MM.1S (cell line): ENCODE measurements at regions not wholly inside any gene's neighbourhood (a gene's known extent, or its start where the extent isn't known, plus 50 kb on each side); places are given as distances from the start of the nearest gene placed in this dataset.

ENCODE experiments used
- DNase-seq: peaks from one replicate; pipeline ENCODE4 v3.0.0-alpha.2; 2015
- H2AFZ ChIP-seq: fragments of 300-600 bp; sonication (generic); 2 replicates; pipeline ENCODE4 v1.6.0; 2016; ENCODE audit warnings: antibody characterized with exemption, low read length
- H3F3A ChIP-seq: fragments of 300-600 bp; sonication (generic); 2 replicates; pipeline ENCODE4 v1.6.1; 2016; ENCODE audit warnings: mild to moderate bottlenecking, antibody characterized with exemption, low read length, moderate library complexity, mixed read lengths; ENCODE audit not compliant: insufficient read depth
- H3K27ac ChIP-seq: fragments of 300-600 bp; sonication (generic); 2 replicates; pipeline ENCODE4 v1.5.1; 2016; ENCODE audit warnings: mild to moderate bottlenecking, low read length
- H3K27me3 ChIP-seq: fragments of 300-600 bp; sonication (generic); replicated peaks from 2 replicates; pipeline ENCODE4 v1.6.0; 2016; ENCODE audit warnings: low read length; ENCODE audit not compliant: insufficient read depth
- H3K36me3 ChIP-seq: fragments of 300-600 bp; sonication (generic); replicated peaks from 2 replicates; pipeline ENCODE4 v1.6.1; 2016; ENCODE audit warnings: mild to moderate bottlenecking, low read length, mixed read lengths; ENCODE audit not compliant: insufficient read depth
- H3K4me1 ChIP-seq: fragments of 300-600 bp; sonication (generic); 2 replicates; pipeline ENCODE4 v1.6.1; 2016; ENCODE audit warnings: low read length, mixed read lengths
- H3K4me2 ChIP-seq: fragments of 300-600 bp; sonication (generic); 2 replicates; pipeline ENCODE4 v1.6.0; 2016; ENCODE audit warnings: low read depth, low read length
- H3K4me3 ChIP-seq: fragments of 300-600 bp; sonication (generic); 2 replicates; pipeline ENCODE4 v1.5.1; 2016; ENCODE audit warnings: low read length, mixed read lengths
- H3K79me2 ChIP-seq: fragments of 300-600 bp; sonication (generic); 2 replicates; pipeline ENCODE4 v1.6.1; 2016; ENCODE audit warnings: mixed run types, low read length, mixed read lengths
- H3K9ac ChIP-seq: fragments of 300-600 bp; sonication (generic); 2 replicates; pipeline ENCODE4 v1.6.1; 2016; ENCODE audit warnings: low read length, mixed read lengths
- H3K9me2 ChIP-seq: fragments of 300-600 bp; sonication (generic); replicated peaks from 2 replicates; pipeline ENCODE4 v1.6.1; 2016; ENCODE audit warnings: mild to moderate bottlenecking, low read length, mixed read lengths; ENCODE audit not compliant: insufficient read depth
- H3K9me3 ChIP-seq: fragments of 300-600 bp; sonication (generic); replicated peaks from 2 replicates; pipeline ENCODE4 v1.6.1; 2016; ENCODE audit warnings: mild to moderate bottlenecking, low read length, mixed read lengths; ENCODE audit not compliant: insufficient read depth
- H4K20me1 ChIP-seq: fragments of 300-600 bp; sonication (generic); 2 replicates; pipeline ENCODE4 v1.6.1; 2016; ENCODE audit warnings: mild to moderate bottlenecking, low read length, moderate library complexity, mixed read lengths; ENCODE audit not compliant: insufficient read depth
- CTCF ChIP-seq: fragments of 300-600 bp; sonication (generic); IDR thresholded peaks from 2 replicates; pipeline ENCODE4 v1.5.1; 2016; ENCODE audit warnings: antibody characterized with exemption, low read length, mixed read lengths
- EZH2 ChIP-seq: fragments of 300-600 bp; sonication (generic); optimal IDR thresholded peaks from 2 replicates; pipeline ENCODE3; 2017; ENCODE audit warnings: low read depth, mild to moderate bottlenecking, antibody characterized with exemption, low read length, mixed read lengths
- EZH2phosphoT487 ChIP-seq: fragments of 300-600 bp; sonication (generic); IDR thresholded peaks from 2 replicates; pipeline ENCODE4 v1.6.1; 2018; ENCODE audit warnings: antibody characterized with exemption, low read length

GRCh38 chr6:50539447-50539846 lies 173.9 kb upstream of the TFAP2D start:
- TF ChIP-seq CTCF: no peak
- no peak for TF ChIP-seq EZH2
- TF ChIP-seq EZH2phosphoT487: no peak
- Histone ChIP-seq H3F3A (no peaks in the 10 kb centered on the region), H2AFZ (no peak overlapping the region), H3K4me1 (no peaks in the 10 kb centered on the region), H3K4me2 (no peak overlapping the region), H3K4me3 (no peak overlapping the region), H3K9me2 (no peaks in the 10 kb centered on the region), H3K9me3 (no peaks in the 10 kb centered on the region), H3K79me2 (no peaks in the 10 kb centered on the region), H3K9ac (no peak overlapping the region), H3K36me3 (no peaks in the 10 kb centered on the region), H4K20me1 (no peaks in the 10 kb centered on the region), H3K27ac (no peak overlapping the region), H3K27me3 (no peaks in the 10 kb centered on the region)
- no peak for DNase-seq

- Histone ChIP-seq H2AFZ (no peak overlapping the region), H3K4me3 (no peak overlapping the region), H3K36me3 (no peaks in the 10 kb centered on the region), H3K4me1 (no peaks in the 10 kb centered on the region), H3K27ac (no peak overlapping the region), H3K79me2 (no peaks in the 10 kb centered on the region), H3K9ac (no peak overlapping the region), H3K9me3 (no peaks in the 10 kb centered on the region), H3K27me3 (no peaks in the 10 kb centered on the region), H3F3A (no peaks in the 10 kb centered on the region), H4K20me1 (no peaks in the 10 kb centered on the region), H3K4me2 (no peak overlapping the region), H3K9me2 (no peaks in the 10 kb centered on the region)
- TF ChIP-seq EZH2: no peak
- no peak for TF ChIP-seq EZH2phosphoT487
- no peak for TF ChIP-seq CTCF
- no peak for DNase-seq
Observed at GRCh38 chr6:50541941-50542340, 171.4 kb upstream of the TFAP2D start.

GRCh38 chr6:50543666-50544065 lies 169.7 kb upstream of the TFAP2D start:
- Histone ChIP-seq H3K79me2 (no peaks in the 10 kb centered on the region), H2AFZ (no peak overlapping the region), H3K9me3 (no peaks in the 10 kb centered on the region), H3K36me3 (no peaks in the 10 kb centered on the region), H3K9ac (no peak overlapping the region), H3K27ac (no peak overlapping the region), H3F3A (no peaks in the 10 kb centered on the region), H3K4me3 (no peak overlapping the region), H4K20me1 (no peaks in the 10 kb centered on the region), H3K9me2 (no peaks in the 10 kb centered on the region), H3K27me3 (no peaks in the 10 kb centered on the region), H3K4me2 (no peak overlapping the region), H3K4me1 (no peaks in the 10 kb centered on the region)
- DNase-seq: no peak
- TF ChIP-seq EZH2phosphoT487 (no peak), EZH2 (no peak), CTCF (no peak)

GRCh38 chr6:50549026-50549425 lies 164.3 kb upstream of the TFAP2D start:
- Histone ChIP-seq H3K4me2 (no peak overlapping the region), H2AFZ (no peak overlapping the region), H3K27me3 (no peaks in the 10 kb centered on the region), H3K79me2 (no peaks in the 10 kb centered on the region), H3K9ac (no peak overlapping the region), H3K4me1 (no peaks in the 10 kb centered on the region), H3K9me3 (no peaks in the 10 kb centered on the region), H3K36me3 (no peaks in the 10 kb centered on the region), H4K20me1 (no peaks in the 10 kb centered on the region), H3F3A (no peaks in the 10 kb centered on the region), H3K4me3 (no peak overlapping the region), H3K9me2 (no peaks in the 10 kb centered on the region), H3K27ac (no peak overlapping the region)
- DNase-seq: no peak
- TF ChIP-seq EZH2phosphoT487 (no peak), CTCF (no peak), EZH2 (no peak)
